PC-3 (cell line): ENCODE measurements at regions not wholly inside any gene's neighbourhood (a gene's known extent, or its start where the extent isn't known, plus 50 kb on each side); places are given as distances from the start of the nearest gene placed in this dataset.

Source experiments
- EZH2 ChIP-seq: fragments of 300-600 bp; sonication (generic); IDR thresholded peaks from one replicate; pipeline ENCODE4 v1.6.1; 2017; ENCODE audit warnings: antibody characterized with exemption, mild to moderate bottlenecking, low read length; ENCODE audit not compliant: unreplicated experiment
- EZH2phosphoT487 ChIP-seq: fragments of 300-600 bp; sonication (generic); IDR thresholded peaks from 2 replicates; pipeline ENCODE4 v1.6.1; 2018; ENCODE audit warnings: mild to moderate bottlenecking, antibody characterized with exemption, low read length, borderline replicate concordance
- TF ChIP-seq, protein P1 (sequence below): fragments of 300-600 bp; sonication (generic); conservative IDR thresholded peaks from 2 replicates; pipeline ENCODE4 v1.5.1; 2017; ENCODE audit warnings: antibody characterized with exemption, low read depth, mild to moderate bottlenecking, low read length

DNA sequence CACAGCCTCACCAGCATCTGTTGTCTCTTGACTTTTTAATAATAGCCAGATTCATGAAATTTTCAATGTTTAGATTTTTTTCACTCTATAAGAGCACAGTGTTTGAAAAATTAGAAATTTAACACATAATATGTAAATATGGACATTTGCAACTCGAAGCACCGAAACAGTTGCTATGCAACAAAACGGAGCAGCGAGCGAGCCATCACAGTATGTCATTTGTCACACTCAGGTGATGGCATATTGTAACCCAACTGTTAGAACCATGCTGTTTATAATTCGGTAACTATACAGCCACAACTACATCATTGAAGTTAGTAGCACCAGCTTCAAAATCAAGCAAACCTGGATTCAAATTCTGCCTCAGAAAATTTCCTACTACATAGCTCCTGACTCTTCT lies 410.8 kb downstream of the NPIPA8 start:
- TF ChIP-seq EZH2phosphoT487 (no peak), EZH2 (no peak)
- TF ChIP-seq, protein P1, sequence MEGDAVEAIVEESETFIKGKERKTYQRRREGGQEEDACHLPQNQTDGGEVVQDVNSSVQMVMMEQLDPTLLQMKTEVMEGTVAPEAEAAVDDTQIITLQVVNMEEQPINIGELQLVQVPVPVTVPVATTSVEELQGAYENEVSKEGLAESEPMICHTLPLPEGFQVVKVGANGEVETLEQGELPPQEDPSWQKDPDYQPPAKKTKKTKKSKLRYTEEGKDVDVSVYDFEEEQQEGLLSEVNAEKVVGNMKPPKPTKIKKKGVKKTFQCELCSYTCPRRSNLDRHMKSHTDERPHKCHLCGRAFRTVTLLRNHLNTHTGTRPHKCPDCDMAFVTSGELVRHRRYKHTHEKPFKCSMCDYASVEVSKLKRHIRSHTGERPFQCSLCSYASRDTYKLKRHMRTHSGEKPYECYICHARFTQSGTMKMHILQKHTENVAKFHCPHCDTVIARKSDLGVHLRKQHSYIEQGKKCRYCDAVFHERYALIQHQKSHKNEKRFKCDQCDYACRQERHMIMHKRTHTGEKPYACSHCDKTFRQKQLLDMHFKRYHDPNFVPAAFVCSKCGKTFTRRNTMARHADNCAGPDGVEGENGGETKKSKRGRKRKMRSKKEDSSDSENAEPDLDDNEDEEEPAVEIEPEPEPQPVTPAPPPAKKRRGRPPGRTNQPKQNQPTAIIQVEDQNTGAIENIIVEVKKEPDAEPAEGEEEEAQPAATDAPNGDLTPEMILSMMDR: no peak
